B cell (primary cell): ENCODE measurements at regions not wholly inside any gene's neighbourhood (a gene's known extent, or its start where the extent isn't known, plus 50 kb on each side); places are given as distances from the start of the nearest gene placed in this dataset.

Experiments
- CTCF ChIP-seq: fragments of 200-600 bp; IDR thresholded peaks from one replicate; pipeline ENCODE4 v1.8.0; 2022; ENCODE audit warnings: antibody characterized with exemption, mild to moderate bottlenecking
- EZH2 ChIP-seq: IDR thresholded peaks from 2 replicates; pipeline ENCODE4 v1.6.1; 2012; ENCODE audit warnings: borderline replicate concordance, low read depth, mild to moderate bottlenecking, moderate library complexity, low read length; ENCODE audit not compliant: insufficient read depth, poor library complexity, severe bottlenecking

GRCh38 chr1:195580988-195581387, 1027.3 kb downstream of the KCNT2 start:
- no peak for TF ChIP-seq CTCF
- TF ChIP-seq EZH2 = no peak
